LHCN-M2 (cell line): ENCODE measurements at regions not wholly inside any gene's neighbourhood (a gene's known extent, or its start where the extent isn't known, plus 50 kb on each side); places are given as distances from the start of the nearest gene placed in this dataset.
"Not testable (repeated sequence)": the region's sequence is repeated elsewhere in the genome, so short reads cannot be mapped to it uniquely, and the experiment has no call there.

Source experiments
- DNase-seq: peaks from one replicate; pipeline ENCODE4 v3.0.0-alpha.2; 2012; ENCODE audit warnings: low read depth

GRCh38 chr7:55743454-55743717 is 119.2 kb downstream of the SEPTIN14 start:
- DNase-seq = not testable (repeated sequence)

DNA sequence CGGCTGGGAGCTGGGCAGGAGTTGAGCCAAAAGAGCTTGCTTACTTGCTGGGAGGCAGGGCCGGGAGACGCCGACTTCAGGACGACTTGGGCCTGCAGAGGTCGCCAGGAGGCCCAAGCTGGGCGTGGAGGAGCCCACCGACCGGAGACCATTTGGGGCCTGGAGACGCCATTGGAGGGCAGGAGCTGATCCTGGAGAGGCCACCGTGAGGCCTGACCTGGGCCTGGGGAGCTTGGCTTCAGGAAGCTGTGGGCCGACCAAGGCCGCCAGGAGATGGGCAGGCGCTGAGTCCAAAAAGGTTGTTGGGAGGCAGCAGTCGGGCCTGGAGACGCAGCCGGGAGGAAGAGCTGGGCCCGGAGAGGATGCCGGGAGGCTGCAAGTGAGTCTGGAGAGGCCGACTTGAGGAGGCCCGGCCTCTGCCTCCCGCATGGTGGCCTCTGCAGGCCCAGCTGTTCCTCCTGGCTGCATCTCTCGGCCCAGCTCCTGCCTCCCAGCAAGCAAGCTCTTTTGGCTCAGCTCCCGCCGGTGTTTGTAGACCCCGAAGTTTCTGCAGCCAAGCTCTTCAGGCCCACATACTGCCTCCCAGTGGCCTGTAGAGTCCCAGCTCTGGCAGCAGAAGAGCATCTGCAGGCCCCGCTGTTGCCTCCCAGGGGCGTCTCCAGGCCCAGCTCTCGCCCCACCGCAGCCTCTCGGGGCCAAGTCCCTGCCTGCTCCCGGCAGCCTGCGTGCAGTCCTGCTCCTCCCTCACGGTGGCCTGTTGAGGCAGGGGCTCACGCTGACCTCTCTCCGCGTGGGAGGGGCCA is 119.7 kb downstream of the SEPTIN14 start:
- not testable (repeated sequence) for DNase-seq

GRCh38 chr7:55741721-55742631 is 120.6 kb downstream of the SEPTIN14 start:
- DNase-seq = not testable (repeated sequence)

DNA sequence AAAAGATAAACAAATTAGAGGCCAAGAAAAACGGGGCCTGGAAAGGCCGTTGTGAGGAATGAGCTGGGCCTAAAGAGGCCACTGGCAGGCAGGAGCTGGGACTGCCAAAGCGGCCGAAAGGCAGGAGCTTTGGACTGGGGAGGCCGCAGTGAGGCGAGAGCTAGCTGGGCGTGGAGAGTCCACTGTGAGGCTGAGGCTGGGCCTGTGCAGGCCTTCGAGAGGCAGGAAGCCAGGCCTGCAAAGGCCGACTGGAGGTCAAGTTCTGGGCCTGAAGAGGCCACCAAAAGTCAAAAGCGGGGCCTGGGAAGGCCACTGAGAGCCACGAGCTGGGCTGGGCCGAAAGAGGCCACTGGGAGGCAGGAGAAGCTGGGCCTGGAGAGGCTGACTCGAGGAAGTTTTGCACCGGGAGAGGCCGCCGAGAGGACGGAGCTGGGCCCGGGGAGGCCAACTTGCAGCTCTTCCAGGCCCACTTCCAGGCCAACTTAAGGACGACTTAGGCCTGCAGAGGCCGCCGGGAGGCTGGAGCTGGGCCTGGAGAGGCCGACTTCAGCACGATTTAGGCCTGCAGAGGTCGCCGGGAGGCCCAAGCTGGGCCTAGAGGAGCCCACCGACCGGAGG is 121.8 kb downstream of the SEPTIN14 start:
- DNase-seq = not testable (repeated sequence)

GRCh38 chr7:55740053-55740452 is 122.5 kb downstream of the SEPTIN14 start:
- DNase-seq = not testable (repeated sequence)

DNA sequence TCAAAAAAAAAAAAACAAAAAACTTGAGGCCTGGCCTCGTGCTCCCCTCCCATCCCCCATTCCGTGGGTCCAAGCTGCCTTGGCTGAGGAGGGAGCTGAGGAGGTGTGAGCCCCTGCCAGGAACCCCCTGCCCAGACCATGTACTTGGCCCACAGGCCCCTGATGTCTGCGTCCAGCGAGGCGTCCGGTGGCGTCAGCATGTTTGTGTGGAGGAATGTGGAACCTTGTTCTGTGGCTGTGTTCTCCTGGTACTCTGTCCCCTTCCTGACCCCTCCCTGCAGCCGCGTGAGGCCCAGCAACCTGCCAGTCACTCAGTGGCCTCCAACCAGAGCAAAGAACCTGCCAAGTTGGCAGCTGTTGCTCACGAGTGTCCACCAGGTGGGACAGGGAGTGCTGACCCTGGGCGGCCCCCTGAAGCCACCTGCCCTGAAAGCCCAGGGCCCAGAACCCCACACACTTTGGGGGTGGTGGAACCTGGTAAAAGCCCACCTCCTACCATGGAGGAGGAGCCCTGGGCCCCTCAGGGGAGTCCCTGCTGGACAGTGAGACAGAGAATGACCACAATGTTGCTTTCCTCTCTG is 125.8 kb downstream of the SEPTIN14 start:
- not testable (repeated sequence) for DNase-seq

DNA sequence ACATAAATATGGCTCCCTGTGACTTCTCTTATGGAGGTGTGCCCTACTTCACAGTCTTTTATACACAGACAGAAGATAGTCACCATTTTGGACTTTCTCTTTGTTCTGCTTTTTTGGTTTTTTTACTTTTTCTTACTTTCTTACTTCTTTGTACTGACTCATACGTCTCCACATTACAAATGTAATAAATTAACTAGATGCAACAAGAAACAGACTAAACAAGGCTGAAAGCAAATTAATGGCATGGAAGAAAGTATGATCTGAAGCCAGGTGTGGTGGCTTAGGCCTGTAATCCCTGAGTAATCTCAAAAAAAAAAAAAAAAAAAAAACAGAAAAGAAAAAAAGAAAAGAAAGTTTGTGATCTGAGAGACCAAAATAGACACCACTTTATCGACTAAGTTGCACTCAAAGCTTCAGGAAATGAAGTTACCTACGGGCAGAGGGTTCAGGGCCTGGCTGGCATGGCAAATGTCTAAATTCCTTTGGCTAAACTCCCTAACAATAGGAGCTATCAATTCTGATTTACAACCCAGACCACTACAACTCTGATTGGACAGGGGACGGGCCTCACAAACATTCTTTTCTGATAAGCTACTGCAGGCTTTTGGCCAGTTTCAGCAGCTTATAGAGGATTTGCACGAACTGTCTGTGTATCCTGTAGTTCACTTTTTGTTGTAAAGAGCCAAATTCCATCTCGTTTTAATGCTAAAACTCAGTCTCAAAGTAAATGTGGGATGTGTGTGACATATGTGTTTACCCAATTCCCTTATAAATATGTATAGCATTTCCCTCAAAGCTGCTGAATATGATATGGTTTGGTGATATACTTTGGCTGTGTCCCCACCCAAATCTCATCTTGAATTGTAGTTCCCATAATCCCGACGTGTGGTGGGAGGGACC is 129.1 kb downstream of the SEPTIN14 start:
- peak; percentile 1 for DNase-seq

DNA sequence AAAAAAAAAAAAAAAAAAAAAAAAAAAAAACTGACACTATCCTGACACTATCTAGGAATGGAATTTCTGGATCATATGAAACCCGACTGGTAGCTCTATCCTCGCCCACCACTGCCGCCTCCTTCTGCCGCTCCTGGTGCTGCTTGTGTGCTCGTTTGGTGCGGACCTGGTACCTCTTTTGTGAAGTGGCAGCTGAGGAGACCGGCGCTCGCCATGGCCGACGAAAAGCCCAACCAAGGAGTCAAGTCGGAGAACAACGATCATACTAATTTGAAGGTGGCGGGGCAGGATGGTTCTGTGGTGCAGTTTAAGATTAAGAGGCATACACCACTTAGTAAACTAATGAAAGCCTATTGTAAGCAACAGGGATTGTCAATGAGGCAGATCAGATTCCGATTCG is 130.6 kb downstream of the SEPTIN14 start:
- DNase-seq = no peak

DNA sequence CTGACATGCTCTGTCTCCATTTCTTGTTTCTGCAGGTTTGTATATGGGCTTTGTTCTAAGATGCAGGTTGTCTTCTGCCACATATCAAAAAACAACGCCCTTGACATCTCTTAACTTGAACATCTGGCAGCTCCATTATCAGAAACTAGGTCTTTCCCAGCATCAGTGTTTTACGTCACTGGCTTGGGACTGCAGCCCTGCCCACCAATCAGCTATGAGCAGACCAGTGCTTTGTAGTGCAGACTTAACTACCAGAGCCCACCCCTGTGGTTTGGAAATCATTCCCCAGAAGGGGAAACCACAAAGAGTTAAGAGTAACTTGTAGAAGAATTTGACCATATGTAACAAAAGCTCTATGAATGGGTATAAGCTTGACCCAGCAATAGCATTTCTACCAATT is 132.4 kb downstream of the SEPTIN14 start:
- no peak for DNase-seq

DNA sequence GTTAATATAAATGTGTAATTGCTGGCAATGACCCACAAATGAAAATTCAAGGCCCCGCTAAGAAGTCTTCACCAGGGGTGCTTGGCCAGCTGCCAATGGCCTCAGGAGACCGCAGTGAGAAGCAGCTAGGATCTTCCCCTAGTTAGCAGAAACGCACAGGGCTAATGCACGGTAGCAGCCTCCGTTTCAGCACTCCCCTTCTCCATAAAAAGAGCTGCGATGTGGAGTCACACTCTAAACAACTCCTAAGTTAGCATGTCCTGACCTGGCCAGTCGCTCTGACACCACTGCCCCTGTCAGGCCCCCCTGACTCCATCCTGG is 139.0 kb downstream of the SEPTIN14 start:
- DNase-seq = no peak

DNA sequence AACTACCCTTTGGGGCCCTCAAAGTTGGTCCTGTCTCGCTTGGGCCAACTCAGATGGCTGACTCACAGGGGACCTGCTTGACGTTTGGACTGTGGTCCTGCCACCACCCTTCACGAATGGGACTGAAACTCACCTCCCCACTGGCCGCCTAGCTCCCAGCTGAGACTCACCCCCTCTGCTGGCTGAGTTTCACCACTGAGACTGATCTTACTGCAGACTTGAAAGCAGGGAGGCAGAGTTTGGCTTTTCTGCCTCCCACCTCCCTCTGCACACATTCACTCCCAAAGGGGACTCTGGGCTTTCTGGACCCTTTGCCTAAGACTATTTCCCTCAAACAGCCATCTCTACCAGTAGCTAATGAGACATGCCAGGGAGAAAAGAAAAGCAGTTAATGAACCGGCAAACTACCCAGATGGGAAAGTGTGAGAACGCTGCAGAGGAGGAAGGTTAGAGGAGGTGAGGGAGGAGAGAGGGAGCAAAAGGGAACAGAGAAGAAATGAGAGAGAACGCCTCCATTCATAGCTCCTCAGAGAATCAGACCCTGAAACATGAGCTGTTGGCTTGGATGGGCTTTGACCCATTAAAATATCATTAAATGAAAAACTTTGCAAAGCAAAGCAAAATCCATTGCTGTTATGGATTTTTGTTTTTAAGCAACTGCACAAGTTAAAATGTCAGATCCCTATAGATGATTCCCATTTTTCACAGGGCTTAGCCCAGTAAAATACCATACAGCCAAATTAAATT is 139.5 kb downstream of the SEPTIN14 start:
- DNase-seq = not testable (repeated sequence)

- not testable (repeated sequence) for DNase-seq
Observed at GRCh38 chr7:55721004-55721403, 141.5 kb downstream of the SEPTIN14 start.

DNA sequence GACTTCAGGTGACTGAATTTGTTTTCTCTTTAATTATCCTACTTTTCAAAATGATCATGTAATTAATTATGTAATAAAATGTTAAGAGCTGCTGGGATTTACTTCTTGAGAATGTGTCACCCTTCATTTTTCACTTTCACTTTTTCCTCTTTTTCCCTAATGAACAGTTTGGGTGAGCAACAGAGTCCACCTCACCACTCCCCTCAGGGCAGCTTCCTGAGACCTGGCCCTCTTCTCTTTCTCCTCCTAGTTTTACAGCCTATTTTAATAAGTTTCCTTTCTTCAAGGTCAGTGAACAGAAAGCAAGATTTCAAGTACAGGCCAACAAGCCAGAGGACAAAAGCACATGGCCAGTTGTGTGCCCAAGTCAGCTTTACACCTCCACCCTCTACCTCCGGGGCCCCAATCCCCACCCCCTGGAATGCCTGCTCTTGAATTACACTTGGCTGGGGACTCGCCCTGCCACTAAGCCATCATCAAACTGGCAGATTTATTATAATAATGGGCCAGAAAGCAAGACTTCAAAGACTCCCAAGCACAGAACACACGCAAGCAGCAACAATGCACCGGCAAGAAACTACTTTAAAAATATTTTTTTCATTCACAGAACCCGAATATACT is 143.1 kb upstream of the VOPP1 start:
- not testable (repeated sequence) for DNase-seq

DNA sequence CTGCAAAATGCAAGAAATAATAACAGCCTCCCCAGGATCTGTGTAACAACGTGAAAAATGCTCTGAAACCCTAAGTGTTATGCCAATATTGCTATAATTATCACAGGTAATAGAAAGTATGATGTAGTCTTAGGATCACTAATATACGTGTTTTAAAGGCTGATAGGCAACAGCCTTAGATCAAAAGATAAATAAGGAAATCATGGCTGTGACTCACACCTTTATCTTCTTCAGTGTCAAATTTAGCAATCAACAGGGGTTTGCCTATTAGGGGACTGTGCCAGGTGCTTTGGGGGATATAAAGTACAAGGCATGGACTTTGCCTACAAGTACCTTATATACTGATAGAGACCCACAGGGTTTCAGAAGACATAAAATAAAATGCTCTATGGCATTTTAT is 142.1 kb upstream of the VOPP1 start:
- not testable (repeated sequence) for DNase-seq

- DNase-seq = not testable (repeated sequence)
Observed at GRCh38 chr7:55710312-55710711, 138.0 kb upstream of the VOPP1 start.

DNA sequence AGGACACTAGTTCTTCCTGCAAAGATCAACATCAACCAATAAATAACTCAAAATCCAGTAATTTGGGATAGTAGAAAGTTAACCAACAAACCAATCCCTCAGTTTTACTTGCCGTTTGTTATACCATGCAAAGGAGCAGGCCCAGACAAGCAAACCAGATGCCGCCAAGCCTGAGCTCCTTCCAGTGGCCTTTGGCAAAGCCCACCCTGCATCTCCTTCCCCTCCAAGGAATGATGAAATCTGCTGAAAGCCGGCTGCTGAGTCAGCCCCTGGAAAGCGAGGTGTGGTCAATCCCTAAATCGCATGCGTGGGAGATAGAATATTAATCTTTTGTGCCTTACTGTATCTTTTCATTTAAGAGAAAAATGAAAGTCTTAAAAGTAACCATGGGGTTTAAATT is 135.7 kb upstream of the VOPP1 start:
- not testable (repeated sequence) for DNase-seq

DNA sequence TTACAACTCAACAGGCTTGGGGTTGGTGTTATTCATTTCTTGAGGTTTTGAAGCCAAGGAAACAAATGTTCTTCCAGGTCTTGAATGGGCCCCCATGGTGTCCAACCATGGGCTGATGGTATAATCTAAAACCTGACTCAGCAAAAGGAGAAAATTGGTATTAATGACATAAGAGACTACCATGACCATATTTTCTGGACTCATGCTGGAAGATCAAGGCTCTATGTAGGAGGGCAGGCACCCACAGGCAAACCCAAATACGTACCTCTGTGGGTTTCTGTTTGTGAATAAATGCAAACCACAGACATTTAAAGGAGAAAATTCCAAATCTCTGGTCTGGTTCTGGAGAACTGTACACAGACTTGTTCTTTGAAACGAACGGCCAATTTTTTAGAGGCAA is 135.1 kb upstream of the VOPP1 start:
- DNase-seq = not testable (repeated sequence)

DNA sequence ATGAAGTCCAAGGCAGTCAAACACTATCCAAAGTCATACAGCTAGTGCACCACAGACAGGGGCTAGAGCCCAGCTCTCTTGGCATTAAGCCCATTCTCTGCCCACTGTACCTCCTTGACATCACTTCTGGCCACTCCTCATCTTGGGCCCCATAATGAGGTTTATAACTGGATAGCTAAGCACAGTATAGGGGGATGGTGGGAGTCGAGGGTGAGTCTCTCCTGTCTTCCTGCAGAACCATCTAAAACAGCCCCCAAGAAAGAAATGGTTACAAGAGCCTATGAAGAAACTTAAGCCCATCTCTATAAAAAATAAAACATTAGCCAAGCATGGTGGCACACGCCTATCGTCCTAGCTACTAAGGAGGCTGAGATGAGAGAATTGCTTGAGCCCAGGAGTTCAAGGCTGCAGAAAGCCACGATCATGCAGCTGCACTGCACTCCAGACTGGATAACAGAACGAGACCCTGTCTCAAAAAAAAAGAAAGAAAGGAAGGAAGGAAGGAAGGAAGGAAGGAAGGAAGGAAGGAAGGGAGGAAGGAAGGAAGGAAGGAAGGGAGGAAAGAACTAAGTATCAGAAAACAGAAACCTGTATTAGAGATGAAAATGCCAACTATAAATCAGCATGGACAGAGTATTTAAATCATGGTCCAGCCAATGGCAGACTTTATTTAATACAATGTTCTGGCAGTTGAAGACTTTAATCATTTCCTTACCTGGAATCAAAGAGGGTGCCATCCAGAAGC is 134.3 kb upstream of the VOPP1 start:
- DNase-seq = not testable (repeated sequence)
